ENCODE measurements at regions not wholly inside any gene's neighbourhood (a gene's known extent, or its start where the extent isn't known, plus 50 kb on each side); places are given as distances from the start of the nearest gene placed in this dataset.
A peak's percentile ranks its signal among the peaks of the same experiment; 100 is the strongest.

GRCh38 chr9:36765468-36766341 lies 193.0 kb downstream of the MELK start:
- H3K27me3 Mint-ChIP-seq (ENCODE audit: insufficient read depth, low read depth, poor library complexity): peaks cover 8% of the 10 kb centered on the region
- H3K4me3 Mint-ChIP-seq: peak overlapping the region; percentile 59; the same call in 2 of the 3 replicates
- DNase-seq (ENCODE audit: low spot score) (peak; percentile 94), ATAC-seq (peak; percentile 95)
- no peak for TF ChIP-seq EZH2phosphoT487 (IDR thresholded peaks at IDR 0.05; ENCODE audit: unreplicated experiment)
- peak; percentile 77 for TF ChIP-seq POLR2AphosphoS5 (IDR thresholded peaks at IDR 0.05; ENCODE audit: low read depth)
- H3K27ac Mint-ChIP-seq: no peak overlapping the region
- H3F3A ChIP-seq (replicated peaks; ENCODE audit: low read depth): 0 out of 2 replicates have a peak, but pooled peaks cover 3% of the 10 kb centered on the region
- no peak overlapping the region for H3K27ac ChIP-seq (ENCODE audit: low read depth)
- no peaks in the 10 kb centered on the region; the same call in 2 of the 3 replicates for H3K4me1 Mint-ChIP-seq
- H3K36me3 Mint-ChIP-seq (ENCODE audit: low read depth): no peaks in the 10 kb centered on the region
- no peaks in the 10 kb centered on the region for H3K36me3 ChIP-seq (ENCODE audit: insufficient read depth)
- H3K27me3 ChIP-seq (ENCODE audit: insufficient read depth): no peaks in the 10 kb centered on the region
- H3K4me2 ChIP-seq: peak overlapping the region; percentile 70
- H2AFZ ChIP-seq: peak overlapping the region; percentile 60; the same call in 1 of the 2 replicates
- no peaks in the 10 kb centered on the region for H4K20me1 ChIP-seq (replicated peaks; ENCODE audit: insufficient read depth)
- no peaks in the 10 kb centered on the region for H3K9me2 ChIP-seq (ENCODE audit: insufficient read depth)
- peak overlapping the region; percentile 51 for H3K4me3 ChIP-seq
- no peaks in the 10 kb centered on the region for H3K4me1 ChIP-seq (ENCODE audit: insufficient read depth)
- H3K79me2 ChIP-seq (replicated peaks; ENCODE audit: insufficient read depth): no peaks in the 10 kb centered on the region
- H3K9me3 Mint-ChIP-seq: no peaks in the 10 kb centered on the region

GRCh38 chr9:36768677-36769076 lies 196.0 kb downstream of the MELK start:
- H3K9me3 Mint-ChIP-seq: no peaks in the 10 kb centered on the region
- no peaks in the 10 kb centered on the region for H3K9me2 ChIP-seq (ENCODE audit: insufficient read depth)
- H4K20me1 ChIP-seq (replicated peaks; ENCODE audit: insufficient read depth): no peaks in the 10 kb centered on the region
- H3K4me1 Mint-ChIP-seq: peaks cover 12% of the 10 kb centered on the region
- no peak overlapping the region for H3K27ac ChIP-seq (ENCODE audit: low read depth)
- no peaks in the 10 kb centered on the region for H3K27me3 ChIP-seq (ENCODE audit: insufficient read depth)
- H2AFZ ChIP-seq: no peak overlapping the region
- H3K79me2 ChIP-seq (replicated peaks; ENCODE audit: insufficient read depth): no peaks in the 10 kb centered on the region
- no peaks in the 10 kb centered on the region for H3K36me3 ChIP-seq (ENCODE audit: insufficient read depth)
- DNase-seq (ENCODE audit: low spot score) (no peak), ATAC-seq (no peak)
- H3K4me3 ChIP-seq: no peak overlapping the region
- H3K4me1 ChIP-seq (ENCODE audit: insufficient read depth): no peaks in the 10 kb centered on the region; the same call in 1 of the 2 replicates
- TF ChIP-seq STAT1 (IDR thresholded peaks at IDR 0.05; ENCODE audit: unreplicated experiment): no peak
- no peak for TF ChIP-seq EZH2phosphoT487 (IDR thresholded peaks at IDR 0.05; ENCODE audit: unreplicated experiment)
- TF ChIP-seq POLR2AphosphoS5 (IDR thresholded peaks at IDR 0.05; ENCODE audit: low read depth): no peak
- no peak for TF ChIP-seq CREB1 (CRISPR knock-in tag; IDR thresholded peaks at IDR 0.05; ENCODE audit: low read depth)
- TF ChIP-seq, protein P1, sequence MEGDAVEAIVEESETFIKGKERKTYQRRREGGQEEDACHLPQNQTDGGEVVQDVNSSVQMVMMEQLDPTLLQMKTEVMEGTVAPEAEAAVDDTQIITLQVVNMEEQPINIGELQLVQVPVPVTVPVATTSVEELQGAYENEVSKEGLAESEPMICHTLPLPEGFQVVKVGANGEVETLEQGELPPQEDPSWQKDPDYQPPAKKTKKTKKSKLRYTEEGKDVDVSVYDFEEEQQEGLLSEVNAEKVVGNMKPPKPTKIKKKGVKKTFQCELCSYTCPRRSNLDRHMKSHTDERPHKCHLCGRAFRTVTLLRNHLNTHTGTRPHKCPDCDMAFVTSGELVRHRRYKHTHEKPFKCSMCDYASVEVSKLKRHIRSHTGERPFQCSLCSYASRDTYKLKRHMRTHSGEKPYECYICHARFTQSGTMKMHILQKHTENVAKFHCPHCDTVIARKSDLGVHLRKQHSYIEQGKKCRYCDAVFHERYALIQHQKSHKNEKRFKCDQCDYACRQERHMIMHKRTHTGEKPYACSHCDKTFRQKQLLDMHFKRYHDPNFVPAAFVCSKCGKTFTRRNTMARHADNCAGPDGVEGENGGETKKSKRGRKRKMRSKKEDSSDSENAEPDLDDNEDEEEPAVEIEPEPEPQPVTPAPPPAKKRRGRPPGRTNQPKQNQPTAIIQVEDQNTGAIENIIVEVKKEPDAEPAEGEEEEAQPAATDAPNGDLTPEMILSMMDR (conservative IDR thresholded peaks at IDR 0.05; ENCODE audit: low read depth in 2 of 2): no peak
- no peak for TF ChIP-seq EZH2 (IDR thresholded peaks at IDR 0.05; ENCODE audit: low read depth, unreplicated experiment)
- TF ChIP-seq ZNF331 (CRISPR knock-in tag; IDR thresholded peaks at IDR 0.05; ENCODE audit: low read depth): no peak
- no peak for TF ChIP-seq ZNF114 (CRISPR knock-in tag; IDR thresholded peaks at IDR 0.05)
- H3K4me2 ChIP-seq: no peak overlapping the region
- H3K27me3 Mint-ChIP-seq (ENCODE audit: insufficient read depth, low read depth, poor library complexity): peaks cover 3% of the 10 kb centered on the region
- H3K27ac Mint-ChIP-seq: no peak overlapping the region
- no peaks in the 10 kb centered on the region for H3K36me3 Mint-ChIP-seq (ENCODE audit: low read depth)
- 0 out of 2 replicates have a peak, but pooled peaks cover 3% of the 10 kb centered on the region for H3F3A ChIP-seq (replicated peaks; ENCODE audit: low read depth)
- H3K4me3 Mint-ChIP-seq: no peak overlapping the region

All from GM23338 (cell line).